NCI-H1417 treated with DMSO at 0.1 percent for 48 hours (cell line): ENCODE measurements at regions not wholly inside any gene's neighbourhood (a gene's known extent, or its start where the extent isn't known, plus 50 kb on each side); places are given as distances from the start of the nearest gene placed in this dataset.

Source experiments
- DNase-seq: peaks from one replicate; lab custom pipeline; 2025; lab: John Stamatoyannopoulos, UW

- DNase-seq, result no peak
Observed at GRCh38 chr3:72111265-72112205, 326.6 kb upstream of the PROK2 start.

DNA sequence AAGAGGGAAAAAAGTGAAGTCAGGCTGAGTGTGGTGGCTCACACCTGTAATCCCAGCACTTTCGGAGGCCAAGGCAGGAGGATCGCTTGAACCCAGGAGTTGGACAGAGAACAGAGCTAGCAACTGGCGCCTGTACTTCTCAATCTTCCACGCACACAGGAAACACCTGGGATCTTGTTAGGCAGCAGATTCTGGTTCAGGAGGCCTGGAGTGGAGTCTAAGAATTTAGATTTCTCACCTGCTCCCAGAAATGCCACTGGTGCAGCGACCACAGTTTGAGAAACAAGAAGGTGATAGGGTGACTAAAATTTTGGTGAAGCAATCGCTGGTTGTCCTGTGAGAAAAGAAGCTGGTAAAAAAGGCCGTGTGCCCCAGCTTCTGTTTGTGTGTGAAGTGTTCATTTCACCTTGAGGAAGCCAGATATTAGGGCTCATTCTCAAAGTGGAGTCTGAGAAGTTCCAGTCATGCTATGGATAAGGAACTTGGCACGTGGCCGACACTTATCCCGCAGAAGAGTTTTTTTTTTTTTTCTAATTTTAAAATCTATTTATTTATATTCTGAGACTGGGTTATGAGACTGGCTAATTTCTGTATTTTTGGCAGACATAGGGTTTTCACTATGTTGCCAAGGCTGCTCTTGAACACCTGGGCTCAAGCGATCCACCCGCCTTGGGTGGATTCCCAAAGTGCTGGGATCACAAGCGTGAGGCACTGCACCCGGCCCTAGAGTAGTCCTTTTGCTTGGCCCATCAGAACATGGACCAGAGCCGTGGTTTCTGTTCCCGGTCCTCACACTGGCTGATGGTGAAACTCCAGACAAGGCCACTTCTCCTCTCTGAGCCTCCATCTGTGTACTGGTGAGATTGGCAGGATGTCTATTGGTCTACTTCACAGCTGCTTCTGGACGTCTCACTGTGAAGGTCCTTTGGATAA lies 324.6 kb upstream of the PROK2 start:
- DNase-seq, result no peak

GRCh38 chr3:72105306-72105705 lies 320.4 kb upstream of the PROK2 start:
- no peak for DNase-seq

DNA sequence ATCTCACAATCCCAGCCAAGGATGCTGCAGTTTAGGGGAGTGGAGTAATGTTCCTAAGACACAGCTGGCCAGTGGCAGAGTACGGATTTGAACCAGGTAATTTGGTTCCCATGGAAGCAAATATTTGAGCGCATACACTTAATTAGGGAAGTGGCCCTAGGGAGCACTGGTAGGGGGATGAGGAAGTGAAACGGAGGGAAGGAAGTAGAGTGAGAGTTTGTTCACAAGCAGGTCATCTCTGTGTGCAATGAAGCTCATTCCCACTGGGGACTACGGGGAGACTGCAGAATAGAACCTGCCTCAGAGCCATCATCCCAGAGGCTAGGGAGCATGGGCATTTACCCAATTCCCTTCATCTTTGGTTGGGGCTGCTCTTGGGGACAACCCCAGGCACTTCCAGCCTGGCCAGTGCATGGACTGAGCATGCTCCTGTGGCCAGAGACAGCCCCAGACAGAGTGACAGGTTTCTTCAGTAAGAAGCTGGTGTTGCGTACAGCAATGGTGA lies 317.2 kb upstream of the PROK2 start:
- no peak for DNase-seq

DNA sequence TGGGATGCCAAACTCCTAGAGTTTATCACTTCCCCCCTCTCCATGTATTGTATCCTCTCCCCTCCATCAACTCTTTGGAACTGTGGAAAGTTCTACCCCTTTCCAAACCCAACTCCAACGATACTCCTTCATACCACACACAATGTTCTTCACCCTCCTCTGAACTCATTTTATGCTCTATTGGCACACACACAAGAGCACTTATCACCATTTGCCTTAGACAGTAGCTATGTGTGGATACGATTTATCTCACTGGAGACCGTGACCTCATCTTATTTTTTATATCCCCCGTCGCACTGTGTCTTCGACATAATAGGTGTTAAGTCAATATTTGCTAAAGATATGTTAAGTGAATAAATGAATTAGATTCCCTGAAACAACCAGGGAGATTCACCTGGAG lies 316.5 kb upstream of the PROK2 start:
- DNase-seq, result no peak

GRCh38 chr3:72100601-72101187 lies 315.7 kb upstream of the PROK2 start:
- no peak for DNase-seq

DNA sequence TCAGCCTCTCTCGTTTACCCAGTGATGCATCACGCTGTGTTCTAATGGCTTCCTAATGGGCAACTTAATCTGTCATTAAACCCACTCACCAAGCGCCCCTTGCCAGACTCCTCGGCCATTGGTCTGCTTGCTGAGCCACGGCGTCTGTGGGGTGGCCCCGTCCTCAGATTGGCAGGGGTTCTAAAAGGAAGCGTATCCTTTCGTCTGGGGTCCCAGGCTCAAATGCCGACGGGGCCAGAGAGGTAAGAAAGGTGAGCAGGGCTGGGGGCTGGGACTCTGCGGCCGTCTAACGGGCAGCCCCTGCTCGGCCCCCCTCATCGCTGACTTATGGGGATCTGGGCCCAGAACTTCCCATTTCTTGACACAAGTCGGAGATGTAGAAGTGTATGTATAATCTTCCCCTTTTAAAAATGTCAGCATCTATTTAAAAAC lies 315.1 kb upstream of the PROK2 start:
- DNase-seq, result no peak

DNA sequence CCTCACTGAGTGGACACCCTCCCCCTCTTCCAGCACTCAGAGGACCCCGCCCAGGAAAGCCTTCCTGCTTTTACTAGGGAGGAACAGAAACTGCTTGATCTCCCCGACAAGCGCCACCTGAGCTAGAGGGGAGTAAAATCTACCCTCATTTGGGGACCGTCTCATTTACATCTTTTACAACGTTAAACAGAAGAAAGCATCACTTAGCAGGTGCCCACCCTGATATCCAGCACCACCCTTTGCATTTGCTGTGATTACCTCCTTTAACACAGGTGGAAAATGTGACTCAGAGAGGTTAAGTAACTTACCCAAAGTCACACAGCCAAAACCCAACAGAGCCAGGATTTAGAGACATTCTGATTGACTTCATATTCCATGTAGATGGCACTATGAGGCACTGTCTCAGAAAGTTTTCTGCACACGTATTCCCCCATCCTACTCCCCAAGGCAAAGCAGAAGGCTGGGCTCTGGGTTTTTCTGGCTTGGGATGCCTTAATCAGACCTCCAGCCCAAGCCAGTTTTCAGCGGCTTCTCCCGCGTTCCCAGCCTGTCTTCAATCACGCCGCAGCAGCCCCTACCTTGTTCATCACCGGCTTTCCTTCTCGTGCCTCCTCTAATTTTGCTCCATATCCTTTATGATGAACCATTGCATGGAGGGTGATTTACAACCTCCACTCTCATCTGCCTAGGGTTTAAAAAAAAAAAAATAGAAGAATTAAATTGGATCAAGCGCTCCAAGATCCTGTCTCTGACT lies 314.6 kb upstream of the PROK2 start:
- DNase-seq, result peak; percentile 56

DNA sequence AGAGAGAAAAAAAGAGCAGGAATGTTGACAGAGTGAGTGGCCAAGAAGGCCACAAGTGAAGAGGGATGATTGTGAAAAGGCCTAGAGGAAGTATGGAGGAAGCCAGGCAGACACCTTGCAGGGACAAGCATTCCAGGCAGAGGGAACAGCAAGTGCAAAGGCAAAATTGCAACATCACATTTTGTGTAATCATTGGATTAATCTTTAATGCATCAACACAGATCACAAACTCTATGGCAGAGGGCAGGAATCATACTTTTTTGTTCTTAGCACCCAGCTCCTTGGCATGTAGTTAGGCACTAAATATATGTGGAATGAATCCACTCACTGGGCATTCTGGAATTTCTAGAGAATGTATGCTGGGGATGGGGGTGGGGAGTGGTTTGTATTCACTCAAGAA lies 312.1 kb upstream of the PROK2 start:
- no peak for DNase-seq

DNA sequence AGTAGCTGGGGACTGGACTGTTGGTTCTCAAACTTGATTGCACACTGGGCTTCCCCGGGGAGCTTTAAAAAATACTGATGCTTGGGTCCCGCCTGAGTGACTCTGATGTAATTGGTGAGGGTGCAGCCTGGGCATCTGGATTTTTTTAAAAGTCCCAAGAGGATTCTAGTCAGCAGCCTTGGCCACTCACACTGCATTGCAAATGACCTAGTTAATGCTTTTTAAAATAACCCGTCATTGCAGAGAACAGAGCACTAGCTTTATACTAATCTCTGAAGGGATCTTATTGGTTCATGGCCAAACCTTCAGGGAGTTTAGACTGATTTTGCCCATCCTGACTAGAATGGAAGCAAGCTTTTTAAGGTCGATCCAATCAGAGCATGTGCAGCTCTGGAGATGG lies 310.6 kb upstream of the PROK2 start:
- DNase-seq, result no peak

DNA sequence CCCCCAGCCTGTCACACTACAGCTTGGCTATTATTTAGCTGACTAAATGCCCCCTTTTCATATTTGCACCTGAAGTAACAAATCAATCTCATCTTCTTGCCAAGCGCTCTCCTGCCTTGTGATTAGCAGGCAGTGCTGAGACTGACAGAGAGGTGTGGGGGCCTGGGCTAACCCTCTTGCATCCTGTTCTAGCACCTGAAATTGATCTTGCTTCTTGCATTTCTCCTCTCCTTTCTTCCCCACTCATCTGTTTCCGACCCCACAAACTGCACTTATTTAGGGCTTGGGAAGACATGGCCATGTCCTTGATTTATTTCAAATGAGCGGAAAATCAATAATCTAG lies 309.0 kb upstream of the PROK2 start:
- no peak for DNase-seq

GRCh38 chr3:72093270-72093991 lies 308.5 kb upstream of the PROK2 start:
- DNase-seq, result no peak

DNA sequence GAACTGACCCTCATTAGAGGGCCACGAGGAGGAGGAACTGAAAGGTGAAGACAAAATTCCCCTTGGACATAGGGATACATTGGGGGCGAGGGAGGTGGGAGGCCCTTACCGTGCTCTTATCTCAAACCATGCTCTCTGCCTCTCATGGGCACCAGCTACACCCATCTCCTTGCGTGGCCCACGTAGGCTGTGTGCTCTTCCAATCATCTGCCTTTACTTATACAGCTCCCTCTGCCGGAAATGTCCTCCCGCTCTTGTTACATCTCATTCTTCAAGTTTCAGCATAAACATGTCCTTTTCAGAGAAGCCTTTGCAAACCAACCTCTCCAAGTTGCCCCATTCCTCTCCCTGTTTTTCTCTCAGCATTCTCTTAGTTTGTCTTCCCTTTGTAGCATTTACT lies 307.8 kb upstream of the PROK2 start:
- no peak for DNase-seq

DNA sequence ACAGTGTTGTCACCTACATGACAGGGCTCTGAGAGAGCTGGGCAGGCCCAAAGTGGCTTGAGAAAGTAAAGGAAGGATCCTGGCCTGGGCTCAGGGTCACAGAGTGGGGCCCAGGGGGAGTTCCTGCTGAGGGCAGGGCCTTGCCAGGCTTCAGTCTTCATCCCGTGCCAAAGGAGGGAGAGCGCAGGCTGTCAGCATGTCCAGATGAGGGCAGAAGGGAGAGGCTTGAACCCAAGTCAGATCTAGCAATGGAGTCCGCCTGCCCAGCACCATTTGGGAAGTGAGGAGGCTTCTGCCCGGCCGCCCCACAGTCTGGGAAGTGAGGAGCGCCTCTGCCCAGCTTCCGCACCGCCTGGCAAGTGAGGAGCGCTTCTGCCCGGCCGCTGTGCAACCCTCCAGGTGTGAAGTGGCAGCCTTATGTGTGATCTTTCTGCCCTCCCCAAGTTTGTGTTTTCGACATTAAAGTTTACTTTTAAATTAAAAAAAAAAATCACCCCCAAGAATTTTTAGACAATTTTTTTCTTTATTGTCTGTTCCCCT lies 303.6 kb upstream of the PROK2 start:
- DNase-seq, result no peak

DNA sequence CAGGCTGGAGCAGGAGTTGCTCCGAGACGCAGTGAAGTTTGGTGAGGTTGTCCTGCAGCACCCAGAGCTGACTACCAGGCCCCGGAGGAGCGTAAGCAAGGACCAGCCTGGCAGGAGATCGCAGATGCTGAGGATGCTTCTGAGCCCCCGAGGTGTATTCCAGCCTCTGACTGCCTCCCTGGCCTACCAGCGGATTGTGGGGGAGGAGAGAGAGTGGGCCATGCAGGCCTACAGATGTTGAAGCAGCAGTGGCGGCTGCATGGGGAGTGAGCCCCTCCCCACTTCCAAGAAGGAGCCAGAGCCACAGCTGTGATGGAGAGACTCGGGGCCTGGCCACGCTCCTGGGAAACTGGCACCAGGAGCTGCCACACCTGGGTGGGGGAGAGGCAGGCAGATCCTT lies 302.5 kb upstream of the PROK2 start:
- no peak for DNase-seq

DNA sequence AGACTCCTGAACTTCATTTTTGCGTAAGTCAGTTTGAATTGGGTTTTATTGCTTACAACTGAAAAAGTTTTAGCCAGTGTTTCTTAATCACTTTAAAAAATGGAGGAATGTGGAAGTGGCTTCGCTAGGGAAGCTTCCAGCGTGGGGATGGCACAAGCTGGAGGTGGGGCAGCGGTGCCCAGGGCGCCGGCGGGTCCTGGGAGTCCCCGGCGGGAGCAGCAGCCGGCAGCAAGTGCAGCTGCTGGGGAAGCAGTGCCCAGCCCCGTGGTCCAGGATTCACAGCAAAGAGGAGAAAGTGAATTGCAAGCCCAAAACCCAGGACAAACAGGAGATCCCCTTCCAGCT lies 301.8 kb upstream of the PROK2 start:
- DNase-seq, result no peak

GRCh38 chr3:72086042-72086742 lies 301.2 kb upstream of the PROK2 start:
- DNase-seq, result no peak

- no peak for DNase-seq
Observed at GRCh38 chr3:72085036-72085435, 300.1 kb upstream of the PROK2 start.

- DNase-seq, result no peak
Observed at GRCh38 chr3:72082776-72083462, 298.0 kb upstream of the PROK2 start.
